SK-N-SH (cell line): ENCODE measurements at regions not wholly inside any gene's neighbourhood (a gene's known extent, or its start where the extent isn't known, plus 50 kb on each side); places are given as distances from the start of the nearest gene placed in this dataset.

Experiments used
- EP300 ChIP-seq, 2 experiments: IDR thresholded peaks; 2 replicates each; pipeline versions ENCODE4 v1.4.0 to v1.6.1; 2012; ENCODE audit warnings: borderline replicate concordance in 1 of 2, low read depth in 1 of 2, low read length in 1 of 2
- FOXM1 ChIP-seq: IDR thresholded peaks from 2 replicates; pipeline ENCODE4 v1.4.0; 2012; ENCODE audit warnings: low read depth, mild to moderate bottlenecking
- SIN3A ChIP-seq: IDR thresholded peaks from 2 replicates; pipeline ENCODE4 v1.6.1; 2012; ENCODE audit warnings: low read depth, mild to moderate bottlenecking, low read length, moderate library complexity, borderline replicate concordance
- TAF1 ChIP-seq: IDR thresholded peaks from 2 replicates; pipeline ENCODE4 v1.6.1; 2012; ENCODE audit warnings: low read depth, mild to moderate bottlenecking, low read length, moderate library complexity, borderline replicate concordance
- TF ChIP-seq, protein P1 (sequence below): fragments of 200-600 bp; sonication (generic); IDR thresholded peaks from 2 replicates; pipeline ENCODE4 v1.6.1; 2017; ENCODE audit warnings: antibody characterized with exemption, mild to moderate bottlenecking, moderate library complexity

DNA sequence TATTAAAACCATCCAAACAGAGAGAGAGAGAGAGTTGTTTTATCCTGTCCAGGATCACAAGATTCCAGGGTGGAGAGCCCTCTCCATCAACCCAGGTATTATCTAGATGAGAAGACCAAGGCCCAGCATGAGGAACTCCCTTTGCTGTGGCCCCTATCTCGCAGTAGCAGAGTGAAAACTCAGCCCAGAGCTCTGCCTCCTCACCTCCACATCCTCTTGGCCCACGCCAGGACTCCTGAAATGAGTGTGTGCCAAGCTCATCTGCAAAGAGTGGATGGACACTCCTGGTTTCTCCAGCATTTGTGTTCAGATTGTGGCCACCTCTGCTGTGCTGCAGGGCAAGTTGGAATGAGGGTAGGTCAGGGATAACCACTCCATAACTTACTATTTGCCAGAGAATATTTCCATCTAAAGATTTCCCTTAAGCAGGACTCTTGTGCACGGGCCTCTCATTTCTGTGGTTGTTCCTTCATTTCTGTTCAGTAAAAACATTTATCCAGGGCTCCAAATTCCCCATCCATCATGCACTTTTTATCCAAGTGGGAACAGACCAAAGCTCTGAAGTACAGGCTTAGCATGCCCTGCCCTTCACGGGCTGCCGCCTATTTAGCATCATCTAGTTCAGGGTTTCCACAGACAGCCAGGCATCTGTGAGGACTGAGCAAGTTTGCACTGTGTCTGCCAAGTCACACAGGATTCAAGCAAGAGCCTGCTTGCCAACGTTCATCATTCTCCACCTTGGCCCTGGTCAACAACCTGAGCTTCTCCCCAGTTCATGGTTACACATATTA, 583.2 kb upstream of the ID2 start:
- TF ChIP-seq EP300 (IDR thresholded peaks at IDR 0.05; ENCODE audit: borderline replicate concordance in 1 of 2, low read depth in 1 of 2, low read length in 1 of 2) (no peak), SIN3A (no peak), FOXM1 (no peak), TAF1 (no peak)
- TF ChIP-seq, protein P1, sequence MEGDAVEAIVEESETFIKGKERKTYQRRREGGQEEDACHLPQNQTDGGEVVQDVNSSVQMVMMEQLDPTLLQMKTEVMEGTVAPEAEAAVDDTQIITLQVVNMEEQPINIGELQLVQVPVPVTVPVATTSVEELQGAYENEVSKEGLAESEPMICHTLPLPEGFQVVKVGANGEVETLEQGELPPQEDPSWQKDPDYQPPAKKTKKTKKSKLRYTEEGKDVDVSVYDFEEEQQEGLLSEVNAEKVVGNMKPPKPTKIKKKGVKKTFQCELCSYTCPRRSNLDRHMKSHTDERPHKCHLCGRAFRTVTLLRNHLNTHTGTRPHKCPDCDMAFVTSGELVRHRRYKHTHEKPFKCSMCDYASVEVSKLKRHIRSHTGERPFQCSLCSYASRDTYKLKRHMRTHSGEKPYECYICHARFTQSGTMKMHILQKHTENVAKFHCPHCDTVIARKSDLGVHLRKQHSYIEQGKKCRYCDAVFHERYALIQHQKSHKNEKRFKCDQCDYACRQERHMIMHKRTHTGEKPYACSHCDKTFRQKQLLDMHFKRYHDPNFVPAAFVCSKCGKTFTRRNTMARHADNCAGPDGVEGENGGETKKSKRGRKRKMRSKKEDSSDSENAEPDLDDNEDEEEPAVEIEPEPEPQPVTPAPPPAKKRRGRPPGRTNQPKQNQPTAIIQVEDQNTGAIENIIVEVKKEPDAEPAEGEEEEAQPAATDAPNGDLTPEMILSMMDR: no peak
